ENCODE measurements at regions not wholly inside any gene's neighbourhood (a gene's known extent, or its start where the extent isn't known, plus 50 kb on each side); places are given as distances from the start of the nearest gene placed in this dataset.

DNA sequence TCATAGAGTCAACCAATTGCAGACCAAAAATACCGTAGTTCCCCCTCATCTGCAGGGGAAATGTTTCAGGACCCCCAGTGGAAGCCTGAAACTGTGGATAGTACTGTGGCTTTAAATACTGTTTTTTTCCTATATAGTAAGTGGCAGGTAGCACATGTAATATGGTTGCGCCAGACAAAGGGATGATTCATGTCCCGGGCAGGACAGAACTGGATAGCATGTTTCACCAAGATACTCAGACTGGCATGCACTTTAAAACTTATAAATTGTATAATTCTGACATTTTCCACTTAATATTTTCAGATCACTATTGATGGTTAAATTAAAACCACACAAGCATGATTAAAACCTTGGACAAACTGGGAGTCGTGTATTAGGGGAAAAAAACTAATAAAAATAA is 276.3 kb upstream of the AGA start:
- ATAC-seq: no peak
- no TSS peak for BruUV-seq (replicated peaks)

DNA sequence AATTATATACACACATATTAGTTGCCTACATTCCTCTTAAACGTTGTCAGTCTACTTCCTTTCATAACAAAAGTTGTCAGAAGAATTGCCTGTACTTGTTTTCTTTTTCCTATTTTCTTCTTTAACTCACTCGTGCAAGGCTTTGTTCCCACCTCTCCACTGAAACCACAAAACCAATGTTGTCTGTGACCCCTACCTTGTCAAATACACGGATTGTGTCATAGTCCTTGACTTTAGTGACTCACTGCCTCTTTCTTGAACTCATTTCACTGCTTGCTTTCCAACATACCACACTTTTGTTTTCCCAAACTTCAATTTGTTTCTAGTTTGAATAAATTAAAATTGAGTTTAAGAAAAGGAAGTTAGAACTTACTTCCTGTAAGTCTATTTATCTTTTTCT is 283.9 kb upstream of the AGA start:
- intact Hi-C loops (cut with micrococcal nuclease; ENCODE audit: unreplicated experiment): no loop called here

More for the DNA sequence above, 276.3 kb upstream of the AGA start:
- Histone ChIP-seq H4K20me1 (ENCODE audit: control insufficient read depth, insufficient read depth) (no peaks in the 10 kb centered on the region), H3K9ac (ENCODE audit: control insufficient read depth, insufficient read depth, low read length) (no peak overlapping the region), H3K4me3 (no peak overlapping the region), H3K79me2 (ENCODE audit: control insufficient read depth, insufficient read depth, low read length) (no peaks in the 10 kb centered on the region), H3K27me3 (replicated peaks in 1 of 2; ENCODE audit: control insufficient read depth in 2 of 2, insufficient read depth in 2 of 2, low read length in 1 of 2) (no peaks in the 10 kb centered on the region), H3K4me1 (ENCODE audit: control insufficient read depth, insufficient read depth, low read length) (no peaks in the 10 kb centered on the region), H3K9me3 (replicated peaks; ENCODE audit: control insufficient read depth, insufficient read depth, low read length) (no peaks in the 10 kb centered on the region), H3K36me3 (ENCODE audit: control insufficient read depth in 2 of 2, insufficient read depth in 2 of 2, low read length in 1 of 2) (no peaks in the 10 kb centered on the region), H3K27ac (ENCODE audit: control insufficient read depth, insufficient read depth) (no peak overlapping the region), H3K4me2 (ENCODE audit: control insufficient read depth, insufficient read depth) (no peak overlapping the region), H2AFZ (ENCODE audit: control insufficient read depth, low read depth, low read length) (no peak overlapping the region)
- ChIA-PET POLR2A (no interaction called here), RAD21 (ENCODE audit: unreplicated experiment) (no interaction called here), CTCF (no interaction called here), SMC1A (ENCODE audit: uncharacterized antibody, unreplicated experiment) (no interaction called here)
- DNase-seq (ENCODE audit: low read depth, low spot score) (no peak), FAIRE-seq (no peak)
- intact Hi-C loops (cut with micrococcal nuclease; ENCODE audit: unreplicated experiment): no loop called here
- WGBS (ENCODE audit: insufficient coverage, insufficient replicate concordance, low lambda C conversion rate, missing lambda C conversion rate): 26% methylated on average over 4 of the region's 4 CpGs
- no peak for TF ChIP-seq CEBPB (IDR thresholded peaks at IDR 0.05; ENCODE audit: borderline replicate concordance in 1 of 2, low read depth in 2 of 2, low read length in 2 of 2)
- in situ Hi-C loops (cut with MboI): no loop called here

More for the DNA sequence above, 283.9 kb upstream of the AGA start:
- H3K4me2 ChIP-seq (ENCODE audit: control insufficient read depth, insufficient read depth): no peak overlapping the region
- BruUV-seq (replicated peaks): no TSS peak
- ATAC-seq (no peak), FAIRE-seq (no peak), DNase-seq (ENCODE audit: low read depth, low spot score) (no peak)
- H3K27me3 ChIP-seq (replicated peaks in 1 of 2; ENCODE audit: control insufficient read depth in 2 of 2, insufficient read depth in 2 of 2, low read length in 1 of 2): no peaks in the 10 kb centered on the region
- ChIA-PET SMC1A (ENCODE audit: uncharacterized antibody, unreplicated experiment) (interaction anchor here (1.2 kb wide), 1 partner anchor 13 kb away, joined by 4 read pairs; no protein-coding TSS in a partner anchor), RAD21 (ENCODE audit: unreplicated experiment) (no interaction called here), POLR2A (interaction anchor here (0.9 kb wide), 1 partner anchor 12 kb away, joined by 3 read pairs; no protein-coding TSS in a partner anchor), CTCF (no interaction called here)
- no peak overlapping the region for H3K9ac ChIP-seq (ENCODE audit: control insufficient read depth, insufficient read depth, low read length)
- no peaks in the 10 kb centered on the region for H3K9me3 ChIP-seq (replicated peaks; ENCODE audit: control insufficient read depth, insufficient read depth, low read length)
- no peaks in the 10 kb centered on the region for H3K36me3 ChIP-seq (ENCODE audit: control insufficient read depth in 2 of 2, insufficient read depth in 2 of 2, low read length in 1 of 2)
- H3K79me2 ChIP-seq (ENCODE audit: control insufficient read depth, insufficient read depth, low read length): no peaks in the 10 kb centered on the region
- no peaks in the 10 kb centered on the region for H3K4me1 ChIP-seq (ENCODE audit: control insufficient read depth, insufficient read depth, low read length)
- H3K27ac ChIP-seq (ENCODE audit: control insufficient read depth, insufficient read depth): no peak overlapping the region
- no peak overlapping the region for H2AFZ ChIP-seq (ENCODE audit: control insufficient read depth, low read depth, low read length)
- in situ Hi-C loops (cut with MboI): no loop called here
- H4K20me1 ChIP-seq (ENCODE audit: control insufficient read depth, insufficient read depth): no peaks in the 10 kb centered on the region
- H3K4me3 ChIP-seq: no peak overlapping the region
- TF ChIP-seq, protein P1, sequence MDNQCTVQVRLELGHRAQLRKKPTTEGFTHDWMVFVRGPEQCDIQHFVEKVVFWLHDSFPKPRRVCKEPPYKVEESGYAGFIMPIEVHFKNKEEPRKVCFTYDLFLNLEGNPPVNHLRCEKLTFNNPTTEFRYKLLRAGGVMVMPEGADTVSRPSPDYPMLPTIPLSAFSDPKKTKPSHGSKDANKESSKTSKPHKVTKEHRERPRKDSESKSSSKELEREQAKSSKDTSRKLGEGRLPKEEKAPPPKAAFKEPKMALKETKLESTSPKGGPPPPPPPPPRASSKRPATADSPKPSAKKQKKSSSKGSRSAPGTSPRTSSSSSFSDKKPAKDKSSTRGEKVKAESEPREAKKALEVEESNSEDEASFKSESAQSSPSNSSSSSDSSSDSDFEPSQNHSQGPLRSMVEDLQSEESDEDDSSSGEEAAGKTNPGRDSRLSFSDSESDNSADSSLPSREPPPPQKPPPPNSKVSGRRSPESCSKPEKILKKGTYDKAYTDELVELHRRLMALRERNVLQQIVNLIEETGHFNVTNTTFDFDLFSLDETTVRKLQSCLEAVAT (IDR thresholded peaks at IDR 0.05): no peak
- WGBS (ENCODE audit: insufficient coverage, insufficient replicate concordance, low lambda C conversion rate, missing lambda C conversion rate): 2% methylated on average over 3 of the region's 3 CpGs

All from GM12878 (cell line).